Cardiac septum (tissue), 1 donor: ENCODE measurements at regions not wholly inside any gene's neighbourhood (a gene's known extent, or its start where the extent isn't known, plus 50 kb on each side); places are given as distances from the start of the nearest gene placed in this dataset.
"Not testable (repeated sequence)": the region's sequence is repeated elsewhere in the genome, so short reads cannot be mapped to it uniquely, and the experiment has no call there.

ENCODE experiments used
- DNase-seq: peaks from one replicate; pipeline ENCODE4 v3.0.0-alpha.2; 2020; ENCODE audit warnings: low spot score
- intact Hi-C: fragments of 100-400 bp; cut with DNase I; formaldehyde crosslinking; loops from one replicate; pipeline ENCODE4 v1.14.0; 2022
- donor health status: DM: no; HTN: no; CAD: no.

DNA sequence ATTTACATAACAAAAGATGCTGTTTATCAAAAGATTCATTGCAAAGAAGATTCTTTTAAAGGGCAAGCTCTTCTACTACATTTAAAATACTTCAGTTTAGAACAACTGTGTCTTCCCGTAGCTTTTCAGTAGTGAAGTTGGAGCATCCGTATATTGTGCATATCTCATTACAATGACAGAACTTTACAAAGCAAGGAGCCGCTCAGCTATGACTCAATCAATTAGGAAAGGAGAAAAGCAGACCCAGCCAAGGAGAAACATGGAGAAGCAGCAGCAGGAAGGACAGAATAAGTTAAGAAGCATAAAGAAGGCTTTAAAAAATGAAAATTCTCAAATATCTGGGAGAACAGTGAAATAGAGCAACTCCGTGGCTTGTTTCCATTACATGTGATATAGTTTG lies 132.6 kb upstream of the SMLR1 start:
- intact Hi-C loops: loop anchor here (5.0 kb wide), 1 partner anchor 372 kb away; no protein-coding TSS in a partner anchor
- DNase-seq: no peak

DNA sequence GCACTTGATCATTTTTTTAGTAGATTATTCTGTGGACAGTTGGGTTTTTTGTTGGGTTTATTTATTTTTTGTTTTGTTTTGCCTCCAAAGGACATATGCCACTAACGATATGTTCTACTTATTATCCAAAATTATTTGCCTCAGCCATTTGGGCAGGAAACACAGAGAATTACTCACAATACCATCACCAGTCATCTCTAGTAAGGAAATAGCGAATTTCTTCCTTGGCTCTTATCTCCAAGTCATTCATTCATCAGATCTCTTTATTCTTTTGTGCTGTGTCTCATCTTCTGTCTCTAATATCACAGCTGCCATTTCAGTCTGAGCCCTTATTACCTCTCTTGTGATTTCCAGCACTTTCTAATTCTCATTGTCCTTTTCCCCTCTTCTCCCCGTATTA lies 130.4 kb upstream of the SMLR1 start:
- DNase-seq: no peak
- intact Hi-C loops: loop anchor here (5.0 kb wide), 1 partner anchor 375 kb away; no protein-coding TSS in a partner anchor

- DNase-seq: no peak
- intact Hi-C loops: loop anchor here (5.0 kb wide), 1 partner anchor 375 kb away; no protein-coding TSS in a partner anchor
These were observed 129.8 kb upstream of the SMLR1 start for GRCh38 chr6:130697271-130697994.

GRCh38 chr6:130697995-130698535 lies 129.1 kb upstream of the SMLR1 start:
- no peak for DNase-seq
- intact Hi-C loops: loop anchor here (5.0 kb wide), 1 partner anchor 376 kb away; no protein-coding TSS in a partner anchor

DNA sequence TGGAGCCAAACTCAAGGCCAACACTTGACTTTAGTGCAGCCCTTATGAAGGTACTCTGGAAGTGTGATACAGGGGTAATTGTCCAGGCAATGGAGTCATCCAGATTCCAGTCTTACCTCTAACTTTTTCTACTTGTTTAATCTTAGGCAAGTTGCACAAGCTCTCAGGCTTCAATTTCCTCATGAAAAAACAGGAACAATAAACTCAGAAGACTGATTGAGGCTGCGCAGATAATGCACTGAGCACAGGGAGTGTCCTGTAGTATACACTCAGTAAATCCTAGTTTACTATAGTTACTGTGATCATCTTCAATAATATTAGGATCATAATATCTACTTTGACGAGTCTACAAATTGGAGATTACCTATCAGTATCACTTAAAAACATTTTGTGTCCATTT lies 127.5 kb upstream of the SMLR1 start:
- no peak for DNase-seq
- intact Hi-C loops: loop anchor here (5.0 kb wide), 1 partner anchor 377 kb away; no protein-coding TSS in a partner anchor

DNA sequence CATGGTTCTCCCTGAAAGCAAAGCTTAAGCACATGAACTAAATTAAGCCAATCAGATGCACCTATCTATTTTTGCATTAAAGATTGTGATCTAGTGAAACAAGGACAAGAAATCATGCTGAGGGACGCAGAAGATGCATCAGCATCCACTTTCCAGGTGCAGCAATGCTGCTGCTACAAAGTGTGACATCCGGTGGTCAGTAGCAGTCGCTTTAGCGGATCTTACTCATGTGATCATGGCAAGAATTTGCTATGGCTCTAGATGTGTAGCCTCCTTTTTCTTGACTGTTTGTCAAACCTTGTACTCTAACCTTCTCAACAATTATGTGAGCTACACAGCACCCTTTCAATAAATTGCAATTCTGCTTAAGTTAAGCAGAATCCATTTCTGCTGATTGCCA lies 126.8 kb upstream of the SMLR1 start:
- intact Hi-C loops: no loop called here
- no peak for DNase-seq

GRCh38 chr6:130708338-130708737 lies 118.9 kb upstream of the SMLR1 start:
- DNase-seq: no peak
- intact Hi-C loops: no loop called here

- DNase-seq, intact Hi-C loops: not testable (repeated sequence)
These were observed 115.6 kb upstream of the SMLR1 start for GRCh38 chr6:130711641-130712040.

GRCh38 chr6:130713144-130713543 lies 114.1 kb upstream of the SMLR1 start:
- intact Hi-C loops: no loop called here
- no peak for DNase-seq

DNA sequence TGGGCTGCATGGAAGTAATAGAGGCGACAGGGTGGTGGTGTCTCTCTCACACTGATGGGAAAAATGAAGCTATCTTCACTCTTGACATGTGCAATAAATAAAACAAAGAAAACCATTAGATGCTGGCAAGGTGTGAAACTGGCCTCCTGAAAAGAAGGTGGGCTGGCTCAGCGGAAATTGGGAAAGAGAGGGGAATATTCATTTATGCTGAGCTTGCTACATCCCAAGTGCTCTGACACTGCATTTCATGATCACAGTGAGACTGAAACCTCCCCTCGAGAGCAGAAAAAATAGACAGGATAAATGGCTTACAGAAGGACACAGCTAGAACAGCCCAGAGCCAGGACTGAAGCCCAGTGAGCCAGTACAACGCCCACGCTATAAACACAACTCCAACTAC lies 112.1 kb upstream of the SMLR1 start:
- DNase-seq: no peak
- intact Hi-C loops: no loop called here

DNA sequence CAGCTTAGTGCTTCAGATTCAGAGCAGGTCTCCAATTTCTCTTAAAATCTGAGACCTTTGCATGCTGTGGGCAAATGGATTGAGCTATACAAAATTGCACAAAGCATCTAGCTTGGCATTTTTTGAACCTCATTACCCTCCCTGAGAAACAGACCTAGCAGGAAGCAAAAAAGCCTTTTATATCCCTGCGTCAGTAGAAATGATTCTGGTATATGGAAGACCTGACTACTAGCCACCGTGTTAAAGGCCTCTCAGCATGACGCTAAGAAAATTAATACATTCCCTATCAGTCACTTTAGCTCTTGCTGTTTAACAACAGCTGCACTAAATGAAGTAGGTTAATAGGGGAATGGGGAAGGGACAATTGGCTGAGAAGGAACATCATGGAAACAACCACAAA lies 110.7 kb upstream of the SMLR1 start:
- no peak for DNase-seq
- intact Hi-C loops: no loop called here

- intact Hi-C loops: no loop called here
- DNase-seq: no peak
These were observed 109.5 kb upstream of the SMLR1 start for GRCh38 chr6:130717657-130718056.

- DNase-seq: no peak
- intact Hi-C loops: no loop called here
These were observed 107.0 kb upstream of the SMLR1 start for GRCh38 chr6:130720076-130720715.

GRCh38 chr6:130724089-130724488 lies 103.1 kb upstream of the SMLR1 start:
- DNase-seq: no peak
- intact Hi-C loops: no loop called here

- intact Hi-C loops: no loop called here
- DNase-seq: no peak
These were observed 101.7 kb upstream of the SMLR1 start for GRCh38 chr6:130725551-130725950.

DNA sequence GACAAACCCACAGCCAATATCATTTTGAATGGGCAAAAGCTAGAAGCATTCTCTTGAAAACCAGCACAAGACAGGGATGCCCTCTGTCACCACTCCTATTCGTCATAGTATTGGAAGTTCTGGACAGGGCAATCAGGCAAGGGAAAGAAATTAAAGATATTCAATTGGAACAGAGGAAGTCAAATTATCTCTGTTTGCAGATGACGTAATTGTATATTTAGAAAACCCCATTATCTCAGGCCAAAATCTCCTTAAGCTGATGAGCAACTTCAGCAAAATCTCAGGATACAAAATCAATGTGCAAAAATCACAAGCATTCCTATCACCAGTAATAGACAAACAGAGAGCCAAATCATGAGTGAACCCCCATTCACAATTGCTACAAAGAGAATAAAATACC lies 99.1 kb upstream of the SMLR1 start:
- intact Hi-C loops: not testable (repeated sequence)

GRCh38 chr6:130730600-130730999 lies 96.6 kb upstream of the SMLR1 start:
- no peak for DNase-seq
- intact Hi-C loops: no loop called here

More for the DNA sequence above, 99.1 kb upstream of the SMLR1 start:
- not testable (repeated sequence) for DNase-seq

GRCh38 chr6:130734161-130734560 lies 93.0 kb upstream of the SMLR1 start:
- intact Hi-C loops: no loop called here
- DNase-seq: no peak

DNA sequence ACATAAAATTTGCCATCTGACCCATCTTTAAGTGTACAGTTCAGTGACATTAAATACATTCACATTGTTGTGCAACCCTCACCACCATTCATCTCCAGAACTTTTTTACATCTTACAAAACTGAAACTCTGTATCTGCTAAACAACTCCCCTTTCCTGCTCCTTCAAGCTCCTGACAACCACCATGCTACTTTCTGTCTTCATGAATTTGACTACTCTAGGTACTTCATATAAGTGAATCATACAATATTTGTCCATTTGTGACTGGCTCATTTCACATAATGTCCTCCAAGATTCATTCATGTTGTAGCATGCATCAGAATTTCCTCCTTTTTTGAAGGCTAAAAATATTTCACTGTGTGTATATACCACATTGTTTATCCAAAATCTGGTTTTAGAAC lies 86.9 kb upstream of the SMLR1 start:
- no peak for DNase-seq
- intact Hi-C loops: no loop called here

- no peak for DNase-seq
- intact Hi-C loops: no loop called here
These were observed 85.0 kb upstream of the SMLR1 start for GRCh38 chr6:130742131-130742681.

- DNase-seq: no peak
- intact Hi-C loops: no loop called here
These were observed 84.0 kb upstream of the SMLR1 start for GRCh38 chr6:130743175-130743574.
